RPMI8226 (cell line): ENCODE measurements at regions not wholly inside any gene's neighbourhood (a gene's known extent, or its start where the extent isn't known, plus 50 kb on each side); places are given as distances from the start of the nearest gene placed in this dataset.
"Not testable (repeated sequence)": the region's sequence is repeated elsewhere in the genome, so short reads cannot be mapped to it uniquely, and the experiment has no call there.

Source experiments
- DNase-seq: peaks from one replicate; pipeline ENCODE4 v3.0.0-alpha.2; 2015

DNA sequence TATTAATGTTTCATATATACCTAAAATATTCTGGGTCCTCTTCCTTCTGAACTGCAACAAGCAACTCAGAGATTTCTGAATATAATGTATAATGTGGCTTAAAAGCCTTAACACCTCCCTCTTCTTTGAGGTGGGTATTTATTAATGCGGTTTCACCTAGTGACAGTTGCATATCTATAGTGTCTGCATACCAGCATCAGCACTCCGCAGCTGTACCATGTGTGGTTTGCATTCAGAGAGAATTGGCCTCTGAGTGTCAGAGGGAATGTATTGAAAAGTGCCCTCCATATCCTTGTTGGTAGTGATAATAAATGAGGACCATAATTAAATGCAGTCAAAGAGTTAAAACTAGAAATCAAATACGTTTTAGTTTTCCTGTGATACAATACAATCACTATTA is 256.6 kb upstream of the ARRDC3 start:
- DNase-seq = no peak

DNA sequence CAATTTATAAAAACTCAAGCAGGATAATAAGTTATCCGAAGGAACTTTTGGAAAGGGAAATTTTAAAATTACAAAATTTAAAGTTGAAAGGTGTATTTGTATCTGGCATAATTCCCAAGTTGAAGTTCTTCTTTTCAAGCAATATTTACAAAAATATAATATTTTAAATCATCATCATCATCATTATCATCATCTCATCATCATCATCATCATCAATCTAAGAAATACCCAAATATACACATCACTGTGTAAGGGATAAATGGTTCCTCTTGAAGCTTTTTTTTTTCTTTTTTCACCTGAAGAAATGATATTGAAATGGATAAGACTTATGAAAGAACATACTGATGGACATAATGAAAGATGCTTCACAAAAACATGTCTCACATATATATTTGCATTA is 254.9 kb upstream of the ARRDC3 start:
- no peak for DNase-seq

DNA sequence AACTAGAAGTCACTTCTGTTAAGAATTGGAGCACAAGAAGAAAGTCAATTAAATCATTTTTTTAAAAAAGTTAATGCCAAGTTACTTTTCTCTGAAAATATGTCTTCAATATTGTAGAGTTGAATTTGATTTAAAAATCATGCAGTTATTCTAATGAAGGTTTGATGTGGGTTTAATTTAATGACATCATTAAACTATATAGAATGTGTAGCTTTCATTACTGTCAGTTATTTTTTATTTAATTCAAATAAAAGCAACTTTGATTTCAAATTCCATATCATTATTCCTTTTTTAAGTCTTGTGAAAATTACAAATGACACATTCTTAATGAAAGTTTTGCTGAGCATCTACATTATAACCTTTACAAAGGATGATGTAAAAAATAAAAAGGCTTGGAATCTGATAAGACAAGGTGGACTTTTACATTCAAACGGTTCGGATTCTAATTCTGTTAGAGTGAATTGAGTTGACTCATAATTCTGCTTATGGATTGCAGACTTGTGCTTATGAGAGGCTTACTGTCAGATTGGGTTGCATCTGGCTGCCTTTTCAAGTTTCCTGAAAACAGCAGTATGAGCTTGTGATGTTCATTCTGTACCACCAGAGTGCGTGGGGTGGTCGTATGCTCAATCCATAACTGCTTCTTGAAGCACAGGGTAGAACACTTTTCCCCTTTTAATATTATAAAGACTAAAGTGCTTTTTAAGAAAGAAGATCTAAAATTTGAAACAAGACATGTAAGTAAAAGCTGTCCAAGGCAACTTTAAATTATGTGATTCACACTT is 253.0 kb upstream of the ARRDC3 start:
- no peak for DNase-seq

DNA sequence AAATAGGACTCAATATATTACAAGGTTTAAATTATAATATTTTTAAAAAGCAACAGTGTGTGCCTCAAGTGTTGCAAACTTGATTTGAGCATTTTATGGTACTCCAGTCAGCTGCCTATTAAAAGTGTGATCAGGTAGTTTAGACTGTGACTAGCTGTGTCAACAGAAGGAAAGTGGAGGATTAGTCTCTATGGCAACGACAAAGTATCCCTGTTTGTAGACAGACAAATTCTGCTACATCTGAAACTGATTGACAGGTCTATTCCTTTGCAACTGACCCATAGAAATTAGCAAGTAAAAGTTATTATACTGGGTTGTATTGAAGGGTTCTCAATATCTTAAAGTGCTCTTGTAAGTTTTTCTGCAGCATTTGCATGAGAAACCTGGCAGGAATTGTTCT is 249.8 kb upstream of the ARRDC3 start:
- no peak for DNase-seq

DNA sequence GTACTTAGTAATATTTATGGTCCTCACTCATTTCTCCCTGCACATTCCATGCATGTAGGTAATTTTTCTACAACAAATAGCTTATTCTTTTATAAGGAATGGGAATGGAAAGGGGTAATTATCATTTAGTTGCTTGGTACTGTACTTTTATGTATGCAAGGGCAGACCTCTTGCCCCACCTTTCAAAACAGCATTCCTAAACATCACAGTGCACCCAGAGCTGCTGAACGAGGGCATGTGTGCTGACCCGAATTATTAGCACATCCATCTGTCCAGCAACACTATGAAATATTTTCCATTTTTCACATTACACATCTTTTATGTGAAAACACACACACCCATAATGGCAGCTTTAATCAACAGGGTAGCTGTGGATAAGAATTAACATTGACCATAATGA is 228.6 kb upstream of the ARRDC3 start:
- no peak for DNase-seq

DNA sequence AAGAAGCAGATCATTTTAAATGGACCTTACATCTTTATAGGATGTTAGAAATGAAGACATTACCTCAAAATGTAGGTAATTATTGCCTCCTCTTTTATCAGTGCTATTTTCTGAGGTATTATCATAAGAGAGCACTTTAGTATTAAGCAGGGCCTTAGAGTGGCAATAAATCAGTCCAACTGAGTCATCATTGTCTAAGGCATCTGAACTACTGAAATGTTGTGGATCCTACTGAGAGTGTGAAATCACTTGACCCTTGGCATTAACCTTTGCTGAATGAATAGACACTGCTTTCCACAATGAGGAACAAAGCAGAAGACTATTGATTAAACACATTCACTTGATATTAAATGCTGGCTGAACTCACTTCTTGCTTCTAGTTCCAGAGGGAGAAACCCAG is 224.6 kb upstream of the ARRDC3 start:
- no peak for DNase-seq

DNA sequence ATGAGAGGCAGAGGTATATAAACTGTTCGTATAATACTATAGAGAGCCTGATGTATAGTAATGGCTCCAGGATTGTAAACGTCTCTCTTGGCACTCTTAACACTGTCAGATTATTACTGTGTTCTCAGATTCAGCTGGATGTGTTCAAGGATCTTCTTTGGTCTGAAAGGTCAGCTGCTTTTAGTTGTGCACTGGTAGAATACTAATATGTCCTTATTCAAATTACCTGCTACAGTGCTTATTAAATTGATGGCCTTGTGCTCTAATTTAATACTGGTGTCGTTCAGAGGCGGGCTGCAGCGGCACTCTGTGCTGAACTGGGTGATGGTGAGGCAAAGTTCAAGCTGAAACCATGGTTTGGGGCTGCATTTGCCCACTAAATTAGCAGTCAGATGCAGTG is 216.7 kb upstream of the ARRDC3 start:
- DNase-seq = no peak

DNA sequence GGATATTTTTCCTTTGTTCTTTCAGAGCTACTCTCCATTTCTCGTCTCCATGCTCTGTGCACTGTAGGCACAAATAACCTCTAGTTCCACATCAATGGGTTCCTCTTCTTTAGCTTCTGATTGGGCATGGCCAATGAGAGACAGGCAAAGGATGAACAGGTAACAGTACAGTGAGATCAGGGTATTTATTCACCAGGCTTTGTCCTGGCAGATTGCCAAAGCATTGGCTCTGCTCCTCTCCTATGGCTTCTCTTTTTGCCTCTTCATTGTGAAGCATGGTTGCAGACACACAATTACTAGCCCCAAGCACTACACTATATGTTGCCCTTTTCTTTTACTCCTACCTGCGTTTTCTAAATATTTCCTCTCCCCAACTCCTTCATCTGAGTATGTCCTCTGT is 215.1 kb upstream of the ARRDC3 start:
- DNase-seq = peak; percentile 8

DNA sequence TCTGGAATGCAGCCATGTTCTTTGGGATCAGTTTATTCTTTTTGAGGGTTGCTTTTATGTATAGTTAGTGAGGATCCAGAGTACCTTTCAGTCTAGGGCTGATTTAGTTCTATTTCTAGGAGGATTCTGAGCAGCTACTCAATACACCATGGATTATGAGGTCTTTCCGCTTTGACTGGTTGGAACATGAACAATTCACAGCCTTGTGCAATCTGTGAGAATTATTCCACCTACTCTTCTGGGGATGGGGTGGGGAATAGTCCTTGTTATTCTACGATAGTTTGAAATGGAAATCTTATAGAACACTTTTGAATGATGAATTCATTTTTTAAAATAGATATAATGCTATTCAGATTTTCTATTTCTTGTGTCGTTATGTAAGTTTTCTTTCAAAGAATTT is 212.3 kb upstream of the ARRDC3 start:
- no peak for DNase-seq

DNA sequence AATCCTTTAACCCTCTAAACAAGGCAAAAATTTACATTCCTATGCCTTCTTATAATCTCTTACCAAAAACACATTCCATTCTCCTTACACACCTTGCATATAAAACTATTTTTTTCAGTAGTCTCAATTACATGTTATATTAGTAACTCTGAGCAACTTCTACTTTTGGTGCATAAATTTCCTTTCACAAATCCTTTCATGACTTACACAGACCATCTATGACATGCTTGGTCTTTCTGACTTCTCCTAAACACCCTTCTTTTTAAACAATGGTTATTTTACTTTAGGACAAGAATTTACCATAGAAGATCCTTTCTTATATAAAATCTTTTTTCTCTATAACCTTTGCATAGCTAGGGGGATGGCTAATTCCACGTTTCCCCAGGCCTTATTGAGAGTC is 208.0 kb upstream of the ARRDC3 start:
- no peak for DNase-seq

DNA sequence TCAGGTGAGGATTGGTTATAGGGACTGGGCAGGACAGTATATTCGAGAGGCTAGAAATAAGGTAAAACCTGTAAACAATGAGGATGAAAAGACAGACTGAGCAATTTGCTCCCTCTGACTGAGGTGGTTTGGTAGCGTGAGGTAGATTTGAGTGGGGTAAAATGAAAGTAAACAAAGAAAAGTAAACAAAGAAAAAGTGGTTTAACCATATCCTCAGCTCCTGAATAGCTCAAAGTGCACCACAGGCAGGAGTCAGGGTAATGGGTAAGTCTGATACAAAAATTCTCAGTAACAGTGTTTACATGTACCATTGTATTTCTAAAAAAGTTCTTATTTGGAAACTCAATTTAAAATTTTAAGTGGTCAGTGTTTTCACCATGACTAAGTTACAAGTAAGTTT is 203.1 kb upstream of the ARRDC3 start:
- no peak for DNase-seq

DNA sequence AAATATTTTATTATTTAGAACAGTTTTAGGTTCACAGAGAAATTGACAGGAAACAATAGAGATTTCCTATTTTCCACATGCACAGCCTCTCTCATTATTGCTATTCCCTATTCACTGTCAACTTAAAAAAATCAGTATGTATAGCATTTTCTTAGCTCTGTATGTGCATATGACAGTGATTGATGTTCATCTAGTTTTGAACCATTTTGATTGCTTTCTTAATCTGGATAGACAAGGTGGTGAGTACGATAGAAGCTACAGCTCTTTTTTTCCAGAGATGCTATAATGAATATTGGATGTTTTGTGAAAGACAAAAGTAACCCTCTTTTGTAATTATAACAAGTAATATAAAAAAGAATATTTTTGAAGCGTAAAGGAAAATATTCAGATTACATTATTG is 201.2 kb upstream of the ARRDC3 start:
- DNase-seq = no peak

DNA sequence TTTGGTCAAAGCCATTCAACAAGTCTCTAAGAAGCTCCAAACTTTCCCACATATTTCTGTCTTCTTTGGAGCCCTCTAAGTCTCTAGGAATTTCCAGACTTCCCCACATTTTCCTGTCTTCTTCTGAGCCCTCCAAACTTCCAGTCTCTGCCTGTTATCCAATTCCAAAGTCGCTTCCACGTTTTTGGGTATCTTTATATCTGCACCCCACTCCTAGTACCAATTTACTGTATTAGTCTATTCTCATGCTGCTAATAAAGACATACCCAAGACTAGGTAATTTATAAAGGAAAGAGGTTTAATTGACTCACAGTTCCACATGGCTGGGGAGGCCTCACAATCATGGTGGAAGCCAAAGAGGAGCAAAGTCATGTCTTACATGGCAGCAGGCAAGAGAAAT is 182.9 kb upstream of the ARRDC3 start:
- not testable (repeated sequence) for DNase-seq

DNA sequence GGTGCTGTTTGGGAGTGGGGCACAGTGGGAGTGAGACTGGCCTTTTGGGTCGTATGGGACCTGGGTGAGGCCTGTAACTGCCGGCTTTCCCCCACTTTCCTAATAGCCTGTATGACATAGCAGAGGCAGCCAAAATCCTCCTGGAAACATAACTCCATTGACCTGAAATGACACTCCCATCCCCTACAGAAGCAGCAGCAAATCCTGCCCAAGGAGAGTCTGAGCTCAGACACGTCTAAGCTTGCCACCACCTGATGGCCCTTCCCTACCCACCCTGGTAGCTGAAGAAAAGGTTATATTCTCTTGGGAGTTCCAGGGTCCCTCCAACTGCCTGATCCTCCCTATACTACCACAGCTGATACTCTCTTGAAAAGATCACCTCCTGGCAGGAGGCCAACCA is 179.8 kb upstream of the ARRDC3 start:
- no peak for DNase-seq

DNA sequence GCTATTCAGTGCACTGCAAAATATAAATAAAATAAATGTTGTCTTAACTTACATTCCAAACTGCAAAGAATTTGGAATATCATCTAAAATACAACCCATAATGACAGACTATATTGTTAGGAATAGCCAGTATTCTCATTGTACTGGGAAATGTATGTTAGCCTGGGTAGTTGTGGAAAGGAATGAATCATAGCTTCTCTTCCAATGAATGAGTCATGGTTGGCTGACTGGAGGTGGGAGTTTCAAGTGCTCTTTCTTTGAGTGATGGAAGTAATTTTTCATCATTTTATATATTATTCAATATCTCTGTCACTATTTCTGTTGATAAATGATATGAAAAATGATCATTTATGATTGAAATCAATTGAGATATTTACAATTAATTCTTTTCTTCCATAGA is 158.6 kb upstream of the ARRDC3 start:
- no peak for DNase-seq

DNA sequence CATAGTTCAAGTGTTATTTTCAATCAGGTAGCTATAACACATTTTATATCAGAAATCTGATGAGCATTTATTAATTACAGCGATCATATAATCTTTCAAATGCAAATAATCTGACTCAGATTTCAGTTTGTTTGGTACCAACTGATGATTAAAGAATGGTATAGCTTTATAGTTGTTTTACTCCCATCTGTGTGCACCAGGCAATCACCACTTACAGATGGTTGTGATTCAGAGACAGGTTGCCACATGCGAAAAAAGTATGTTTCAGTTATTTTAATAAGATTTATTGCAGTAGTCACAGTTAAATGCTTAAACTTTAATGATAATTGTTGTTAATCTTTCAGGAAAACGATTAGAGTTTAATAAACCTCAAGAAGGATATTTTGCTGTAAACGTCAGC is 155.1 kb upstream of the ARRDC3 start:
- no peak for DNase-seq

DNA sequence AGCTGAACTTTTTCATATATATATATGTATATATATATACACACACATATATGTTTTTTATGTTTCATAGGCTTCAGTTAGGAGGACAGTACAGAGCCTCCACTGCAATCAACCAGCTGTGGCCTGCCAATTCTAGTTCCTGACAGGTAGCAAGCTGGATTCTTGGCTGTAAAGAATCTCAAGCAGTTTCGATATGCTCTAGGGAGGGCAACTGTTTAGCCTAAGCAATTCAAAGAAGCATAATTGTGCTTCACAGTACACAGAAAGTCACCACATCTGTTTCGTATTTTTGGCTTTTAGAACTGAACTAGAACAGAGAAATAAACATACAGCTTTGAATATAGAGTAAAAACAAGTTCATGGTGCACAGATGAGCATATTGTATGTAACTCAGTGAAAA is 152.4 kb upstream of the ARRDC3 start:
- DNase-seq = no peak

DNA sequence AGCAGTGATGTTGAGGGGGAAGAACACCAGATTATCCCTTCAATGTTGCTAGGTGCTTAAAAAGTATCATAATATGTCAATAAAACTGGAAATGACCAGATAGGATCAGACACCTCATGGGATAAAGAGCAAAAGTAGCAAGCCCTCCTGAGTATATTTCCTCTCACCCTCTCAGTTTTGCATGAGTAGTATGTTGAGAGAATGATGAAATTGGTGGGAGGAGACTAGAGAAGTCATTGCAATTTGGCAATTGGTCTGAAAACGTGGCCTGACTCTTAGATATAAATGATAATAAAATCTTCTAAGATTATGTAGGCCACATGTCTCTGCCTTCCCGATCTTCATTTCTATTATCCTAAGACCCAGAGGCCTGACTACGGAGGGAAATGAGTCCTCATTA is 151.2 kb upstream of the ARRDC3 start:
- no peak for DNase-seq

DNA sequence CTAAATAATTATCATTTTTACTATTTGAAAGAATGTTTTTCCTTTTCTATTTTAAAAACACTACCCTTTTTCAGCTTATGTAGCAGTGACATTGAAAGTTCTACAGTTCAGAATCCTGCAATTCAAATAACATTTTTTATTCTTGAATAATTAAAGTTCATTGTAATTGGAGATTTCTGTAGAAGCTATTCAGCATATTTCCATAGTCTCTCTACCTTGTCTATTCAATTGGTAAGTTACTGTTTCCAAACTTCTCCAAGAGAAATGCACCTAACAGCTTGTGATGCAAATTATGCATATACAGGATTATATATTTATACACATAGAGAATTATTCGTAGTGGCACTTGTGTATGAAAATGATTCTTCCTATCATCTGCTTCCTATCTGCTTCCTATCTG is 149.7 kb upstream of the ARRDC3 start:
- DNase-seq = no peak

DNA sequence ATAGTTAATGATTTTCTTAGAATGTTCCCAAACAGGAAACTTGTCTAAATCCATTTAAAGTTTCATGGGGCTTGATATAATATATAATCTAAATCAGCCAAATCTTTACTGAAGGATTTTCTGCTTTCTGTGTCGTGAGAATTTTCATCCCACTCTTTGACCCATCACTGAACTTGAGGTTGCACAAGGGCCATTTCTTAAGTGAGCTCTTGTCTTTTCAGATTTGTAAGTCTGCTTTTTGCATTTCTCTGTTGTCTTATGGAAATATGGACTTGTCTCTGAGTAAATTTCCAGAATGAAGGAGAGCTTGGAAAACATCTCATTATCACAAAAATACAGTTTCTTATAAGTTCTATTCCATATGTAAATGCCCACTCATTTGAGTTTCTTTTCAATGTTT is 149.2 kb upstream of the ARRDC3 start:
- no peak for DNase-seq

DNA sequence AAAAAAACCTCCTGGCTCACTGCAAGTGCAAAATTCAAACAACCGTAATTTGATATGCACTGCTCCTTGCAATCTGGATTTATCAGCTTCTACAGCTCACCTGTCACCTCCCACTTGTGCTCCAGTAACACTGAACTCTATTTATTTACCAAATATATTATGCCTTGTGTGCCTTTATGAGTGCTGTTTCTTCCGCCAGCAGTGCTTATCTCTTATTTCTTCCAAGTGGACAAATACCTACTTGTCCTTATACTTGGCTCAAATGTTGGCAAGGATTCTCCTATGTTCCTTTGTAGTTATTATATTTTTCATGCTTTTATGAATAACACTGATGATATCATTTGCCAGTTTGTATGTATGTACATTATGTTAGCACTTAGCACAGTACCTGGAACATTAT is 145.7 kb upstream of the ARRDC3 start:
- DNase-seq = no peak

DNA sequence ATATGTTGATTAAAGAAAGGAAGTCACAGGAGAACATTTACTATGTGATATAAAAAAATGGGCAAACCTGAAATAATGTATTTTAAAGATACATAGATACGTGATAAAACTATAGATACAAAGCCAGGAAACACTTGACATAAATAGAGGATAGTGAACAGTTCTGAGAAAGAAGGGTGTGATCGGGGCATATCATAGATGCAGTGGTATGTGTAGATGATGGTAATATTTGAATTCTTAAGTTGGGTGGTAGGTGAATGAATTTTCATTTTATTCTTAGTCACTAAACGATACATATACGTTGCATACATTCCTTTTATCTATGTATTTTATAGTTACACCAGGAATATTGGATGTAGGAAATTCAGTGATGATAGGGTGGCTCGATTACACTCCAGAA is 138.7 kb upstream of the ARRDC3 start:
- DNase-seq = no peak

DNA sequence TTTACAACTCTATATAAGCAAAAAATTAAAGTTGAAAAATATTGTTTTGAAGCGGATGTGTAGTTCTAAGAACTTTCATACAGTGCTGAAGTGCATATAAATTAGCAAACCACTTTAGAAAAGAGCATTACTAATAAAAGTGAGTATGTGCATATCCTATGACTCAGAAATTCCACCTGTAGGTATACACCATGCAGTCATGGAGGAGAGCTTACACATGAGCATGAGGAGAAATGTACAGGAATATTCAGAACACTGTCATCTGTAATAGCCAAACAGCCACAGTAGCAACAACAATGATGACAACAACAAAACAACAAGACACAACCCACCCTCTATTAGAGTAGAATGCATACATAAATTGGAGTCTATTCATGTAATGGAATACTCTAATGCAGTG is 138.2 kb upstream of the ARRDC3 start:
- no peak for DNase-seq

DNA sequence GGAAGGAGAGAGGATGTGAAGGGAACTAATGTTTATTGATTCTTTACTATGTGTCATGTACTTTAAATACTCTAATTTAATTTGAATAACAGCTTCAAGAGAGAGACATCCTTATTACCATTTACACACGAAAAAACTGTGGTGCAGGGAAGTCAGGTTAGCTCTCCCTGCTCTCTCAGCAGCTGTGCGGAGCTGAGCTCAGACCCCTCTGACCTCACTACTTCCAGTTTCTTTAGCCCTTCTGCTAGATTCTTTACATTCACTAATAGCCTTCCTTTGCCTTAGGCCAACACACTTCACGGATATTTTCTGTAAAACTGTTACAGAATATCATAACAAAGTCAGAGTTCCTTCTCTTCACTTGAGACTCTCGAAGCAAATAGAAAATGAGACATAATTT is 131.3 kb upstream of the ARRDC3 start:
- DNase-seq = no peak

DNA sequence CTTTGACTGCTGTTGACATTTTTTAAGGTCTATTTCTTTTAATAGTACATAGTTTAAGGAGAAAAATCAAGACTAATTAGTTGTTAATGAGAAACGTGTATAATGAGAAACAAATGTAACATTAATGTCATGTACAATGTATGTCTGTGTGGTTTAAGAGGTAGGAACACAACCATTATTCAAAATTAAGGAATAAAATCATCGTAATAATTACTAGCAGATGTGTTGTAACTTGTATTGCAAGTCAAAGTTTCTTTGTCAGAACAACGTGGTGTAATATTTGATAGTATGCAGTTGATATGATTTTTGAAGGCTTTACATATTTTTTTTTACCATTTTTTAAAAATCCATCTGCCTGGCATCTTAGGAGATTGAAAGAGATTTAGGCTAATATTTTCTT is 120.2 kb upstream of the ARRDC3 start:
- DNase-seq = no peak

DNA sequence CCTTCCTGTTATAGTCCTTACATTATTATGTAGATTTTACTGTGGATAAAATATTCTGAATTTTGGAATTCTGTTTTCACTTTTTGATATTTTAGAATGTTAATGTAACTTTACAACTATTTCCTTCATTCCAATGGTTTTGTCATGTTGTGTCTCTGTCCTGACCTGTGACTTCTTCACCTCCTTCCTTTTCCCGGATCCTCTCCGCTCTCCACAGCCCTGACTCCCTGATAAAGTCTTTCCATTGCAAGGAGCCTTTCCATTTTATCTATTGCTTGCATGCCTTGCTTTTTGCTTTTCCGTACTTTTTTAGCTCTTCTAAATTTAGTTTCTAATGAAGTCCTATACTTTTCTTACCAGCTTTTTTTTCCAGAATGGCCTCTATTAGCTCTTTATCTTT is 117.6 kb upstream of the ARRDC3 start:
- no peak for DNase-seq
